ENCODE measurements at regions not wholly inside any gene's neighbourhood (a gene's known extent, or its start where the extent isn't known, plus 50 kb on each side); places are given as distances from the start of the nearest gene placed in this dataset.

GRCh38 chr5:54608423-54609085, 91.0 kb downstream of the SNX18 start:
- no peak for TF ChIP-seq CTCF (IDR thresholded peaks at IDR 0.05)
- intact Hi-C loops (cut with DNase I; ENCODE audit: low total_unique reads): no loop called here
- no peak for DNase-seq (ENCODE audit: low spot score in 2 of 2)
- WGBS, 2 donors: 83 to 95% methylated on average over 3 of the region's 3 CpGs
- H3K4me3 ChIP-seq (ENCODE audit: low read depth, poor library complexity, severe bottlenecking): no peak overlapping the region

- DNase-seq (ENCODE audit: low spot score in 2 of 2): no peak
- no peak overlapping the region for H3K4me3 ChIP-seq (ENCODE audit: low read depth, poor library complexity, severe bottlenecking)
- WGBS, 2 donors: 89 to 91% methylated on average over 3 of the region's 3 CpGs
- TF ChIP-seq POLR2A (IDR thresholded peaks at IDR 0.05) (no peak), CTCF (IDR thresholded peaks at IDR 0.05) (no peak)
- intact Hi-C loops (cut with DNase I; ENCODE audit: low total_unique reads): no loop called here
These were observed 89.4 kb downstream of the SNX18 start for GRCh38 chr5:54607006-54607405.

- no peak for DNase-seq (ENCODE audit: low spot score in 2 of 2)
- H3K4me3 ChIP-seq (ENCODE audit: low read depth, poor library complexity, severe bottlenecking): no peak overlapping the region
- TF ChIP-seq POLR2A (IDR thresholded peaks at IDR 0.05) (no peak), CTCF (IDR thresholded peaks at IDR 0.05) (no peak)
- WGBS, 2 donors: 10 to 11% methylated on average over 1 of the region's 1 CpG
- intact Hi-C loops (cut with DNase I; ENCODE audit: low total_unique reads): no loop called here
These were observed 85.8 kb downstream of the SNX18 start for GRCh38 chr5:54603372-54603771.

GRCh38 chr5:54602475-54602874, 84.9 kb downstream of the SNX18 start:
- no peak for TF ChIP-seq POLR2A (IDR thresholded peaks at IDR 0.05)
- TF ChIP-seq CTCF (IDR thresholded peaks at IDR 0.05): no peak
- no peak for DNase-seq (ENCODE audit: low spot score in 2 of 2)
- no peak overlapping the region for H3K4me3 ChIP-seq (ENCODE audit: low read depth, poor library complexity, severe bottlenecking)
- intact Hi-C loops (cut with DNase I; ENCODE audit: low total_unique reads): no loop called here
- 83 to 92% methylated on average over 7 of the region's 7 CpGs for WGBS, 2 donors

GRCh38 chr5:54601411-54602230, 84.1 kb downstream of the SNX18 start:
- H3K4me3 ChIP-seq (ENCODE audit: low read depth, poor library complexity, severe bottlenecking): no peak overlapping the region
- no peak for TF ChIP-seq CTCF (IDR thresholded peaks at IDR 0.05)
- TF ChIP-seq POLR2A (IDR thresholded peaks at IDR 0.05): no peak
- intact Hi-C loops (cut with DNase I; ENCODE audit: low total_unique reads): no loop called here
- no peak for DNase-seq (ENCODE audit: low spot score in 2 of 2)
- WGBS, 2 donors: 62 to 67% methylated on average over 8 of the region's 8 CpGs

Data from lower leg skin (tissue), 4 donors.